HFF-Myc (cell line): ENCODE measurements at regions not wholly inside any gene's neighbourhood (a gene's known extent, or its start where the extent isn't known, plus 50 kb on each side); places are given as distances from the start of the nearest gene placed in this dataset.
"Not testable (repeated sequence)": the region's sequence is repeated elsewhere in the genome, so short reads cannot be mapped to it uniquely, and the experiment has no call there.

Experiments used
- DNase-seq: peaks from one replicate; pipeline ENCODE4 v3.0.0-alpha.2; 2011; ENCODE audit warnings: low read depth; ENCODE audit errors: extremely low read depth
- H3K4me3 ChIP-seq: replicated peaks from 2 replicates; pipeline ENCODE4 v1.5.1; 2011; ENCODE audit warnings: low read depth, mild to moderate bottlenecking, control low read depth, low read length
- CTCF ChIP-seq: IDR thresholded peaks from 2 replicates; pipeline ENCODE4 v1.5.1; 2012; ENCODE audit warnings: mild to moderate bottlenecking, low read depth, low read length, control low read depth; ENCODE audit errors: missing control alignments

- H3K4me3 ChIP-seq, result no peak overlapping the region
- no peak for TF ChIP-seq CTCF
- DNase-seq, result no peak
Observed at GRCh38 chr13:47719164-47719563, 281.9 kb downstream of the SUCLA2 start.

DNA sequence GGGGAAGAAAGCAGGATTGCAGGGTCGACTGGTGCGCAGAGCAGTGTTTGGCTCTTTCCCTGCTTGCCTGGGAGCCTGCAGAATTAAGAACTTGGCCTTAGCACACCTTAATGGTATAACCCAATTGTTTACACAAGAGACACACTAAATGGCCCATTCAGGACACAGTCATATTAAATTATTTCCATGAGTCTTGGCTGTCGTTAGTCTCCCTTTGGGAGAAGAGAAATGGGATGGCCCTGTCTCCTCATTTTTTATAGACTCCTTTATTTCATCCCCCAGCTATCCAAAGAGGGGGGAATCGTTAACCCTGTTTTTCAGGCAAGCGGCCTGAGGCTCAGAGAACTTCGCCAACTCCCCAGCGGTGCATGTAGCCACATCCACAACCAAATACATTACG lies 282.5 kb downstream of the SUCLA2 start:
- H3K4me3 ChIP-seq, result no peak overlapping the region
- no peak for TF ChIP-seq CTCF

DNA sequence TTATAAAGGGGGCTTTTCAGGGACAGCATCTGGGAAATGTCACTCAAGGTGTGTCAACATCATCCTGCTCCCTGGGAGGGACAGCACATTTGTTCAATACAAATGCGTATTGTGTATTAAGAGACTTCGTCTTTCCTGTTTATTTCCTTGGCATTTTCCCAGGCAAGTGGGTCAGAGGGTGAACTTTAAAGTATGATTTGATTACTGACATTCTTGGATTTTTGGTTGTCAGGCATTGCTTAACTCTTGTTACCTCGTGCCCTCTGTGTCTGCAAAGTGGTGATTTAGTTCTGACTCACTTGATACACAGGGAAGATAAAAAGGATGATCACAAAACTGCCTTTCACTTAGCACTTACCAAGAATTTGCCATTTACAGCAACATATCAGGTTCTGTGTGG lies 292.7 kb downstream of the SUCLA2 start:
- H3K4me3 ChIP-seq, result no peak overlapping the region
- no peak for TF ChIP-seq CTCF
- DNase-seq, result peak; percentile 1

More for the DNA sequence above, 282.5 kb downstream of the SUCLA2 start:
- DNase-seq, result no peak

DNA sequence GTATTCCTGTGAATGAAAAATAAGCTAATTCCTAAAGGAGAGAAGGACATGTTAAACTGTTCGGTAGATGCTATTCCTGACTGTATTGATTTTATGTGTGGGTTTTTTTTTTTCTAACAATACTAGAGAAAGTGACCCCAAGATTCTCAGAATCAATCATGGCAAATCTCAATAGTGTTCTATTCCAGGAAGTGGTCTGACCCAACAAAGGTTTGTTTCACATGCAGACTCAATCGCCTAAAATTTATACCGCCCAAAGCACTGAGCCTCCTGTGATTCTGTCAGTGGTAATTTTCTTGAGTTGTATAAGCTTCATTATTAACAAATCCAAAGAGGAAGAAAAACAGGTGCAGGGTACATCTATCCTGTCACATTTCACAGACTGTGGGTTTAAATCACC lies 293.7 kb downstream of the SUCLA2 start:
- DNase-seq, result no peak
- TF ChIP-seq CTCF, result no peak

DNA sequence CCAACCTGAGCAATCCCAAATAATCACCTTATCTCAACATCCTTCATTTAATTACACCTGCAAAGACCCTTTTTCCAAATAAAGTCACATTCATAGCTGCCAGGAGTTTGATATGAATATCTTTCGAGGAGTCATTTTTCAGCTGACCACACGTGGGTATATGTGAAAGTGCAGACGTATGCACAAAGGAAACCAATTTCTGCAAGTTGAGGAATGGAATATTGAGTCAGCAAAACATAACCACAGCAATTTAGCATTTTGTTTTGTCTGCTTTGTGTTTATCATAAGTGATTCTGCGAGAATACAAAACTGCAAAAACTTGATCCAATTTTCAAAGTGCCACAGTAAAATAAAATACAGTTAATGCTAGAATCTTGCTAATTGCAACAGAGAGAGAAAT lies 295.9 kb downstream of the SUCLA2 start:
- H3K4me3 ChIP-seq, result no peak overlapping the region
- TF ChIP-seq CTCF, result no peak
- DNase-seq, result no peak

More for the DNA sequence above, 293.7 kb downstream of the SUCLA2 start:
- H3K4me3 ChIP-seq, result no peak overlapping the region

DNA sequence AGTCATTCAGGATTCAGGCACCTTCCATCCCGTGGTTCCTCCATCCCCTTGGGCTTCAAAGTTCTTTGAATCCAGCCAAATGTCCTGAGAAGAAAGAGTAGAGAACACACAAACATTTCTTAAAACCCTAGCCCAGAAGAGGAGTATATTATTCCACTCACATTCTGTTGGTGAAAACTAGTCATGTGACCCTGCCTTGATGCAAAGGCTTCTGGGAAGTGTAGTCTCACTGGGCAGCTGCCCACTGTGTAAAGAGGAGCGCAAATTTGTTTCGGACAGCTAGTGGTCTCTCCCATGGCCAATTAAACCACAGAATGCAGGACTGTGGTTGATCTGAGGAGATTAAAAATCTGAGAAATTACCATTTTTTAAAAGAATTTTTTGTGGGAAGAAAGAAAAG lies 304.4 kb downstream of the SUCLA2 start:
- no peak for DNase-seq
- TF ChIP-seq CTCF, result no peak

GRCh38 chr13:47687577-47687976 lies 313.5 kb downstream of the SUCLA2 start:
- DNase-seq, result no peak
- H3K4me3 ChIP-seq, result no peak overlapping the region
- no peak for TF ChIP-seq CTCF

More for the DNA sequence above, 304.4 kb downstream of the SUCLA2 start:
- H3K4me3 ChIP-seq, result no peak overlapping the region

DNA sequence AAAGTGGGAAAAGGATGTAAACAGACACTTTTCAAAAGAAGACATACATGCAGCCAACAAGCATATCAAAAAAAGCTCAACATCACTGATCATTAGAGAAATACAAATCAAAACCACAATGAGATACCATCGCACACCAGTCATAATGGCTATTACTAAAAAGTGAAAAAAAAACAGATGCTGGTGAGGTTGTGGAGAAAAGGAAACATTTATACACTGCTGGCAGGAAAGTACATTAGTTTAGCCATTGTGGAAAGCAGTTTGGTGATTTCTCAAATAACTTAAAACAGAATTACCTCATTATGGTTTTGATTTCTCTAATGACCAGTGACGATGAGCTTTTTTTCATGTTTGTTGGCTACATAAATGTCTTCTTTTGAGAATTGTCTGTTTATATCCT lies 315.9 kb downstream of the SUCLA2 start:
- DNase-seq, H3K4me3 ChIP-seq: not testable (repeated sequence)
